ENCODE measurements at regions not wholly inside any gene's neighbourhood (a gene's known extent, or its start where the extent isn't known, plus 50 kb on each side); places are given as distances from the start of the nearest gene placed in this dataset.

DNA sequence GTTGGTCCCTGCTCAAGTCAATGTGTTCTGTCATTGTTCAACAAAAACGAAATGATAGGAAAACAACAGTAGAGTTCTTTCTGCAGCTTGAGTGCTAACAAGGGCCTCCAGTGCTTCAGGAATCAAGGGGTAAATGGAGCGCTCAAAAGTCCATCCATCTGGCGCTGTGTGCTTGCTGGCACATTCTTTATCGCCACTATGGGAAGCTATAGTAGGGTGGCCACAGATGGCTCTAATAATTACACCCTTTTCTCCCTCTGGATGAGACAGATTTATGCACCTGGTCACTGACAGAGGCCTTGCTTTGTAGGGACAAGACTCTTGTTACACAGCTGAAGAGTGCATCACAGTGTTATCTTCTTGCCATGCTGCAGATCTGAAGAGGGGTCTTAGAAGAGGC is 136.0 kb downstream of the GDAP2 start (continued):
- no peak for TF ChIP-seq HDAC2 (IDR thresholded peaks at IDR 0.05; ENCODE audit: borderline replicate concordance in 1 of 2, low read depth in 2 of 2, low read length in 2 of 2)

All from H1 (cell line).